ENCODE measurements at regions not wholly inside any gene's neighbourhood (a gene's known extent, or its start where the extent isn't known, plus 50 kb on each side); places are given as distances from the start of the nearest gene placed in this dataset.

DNA sequence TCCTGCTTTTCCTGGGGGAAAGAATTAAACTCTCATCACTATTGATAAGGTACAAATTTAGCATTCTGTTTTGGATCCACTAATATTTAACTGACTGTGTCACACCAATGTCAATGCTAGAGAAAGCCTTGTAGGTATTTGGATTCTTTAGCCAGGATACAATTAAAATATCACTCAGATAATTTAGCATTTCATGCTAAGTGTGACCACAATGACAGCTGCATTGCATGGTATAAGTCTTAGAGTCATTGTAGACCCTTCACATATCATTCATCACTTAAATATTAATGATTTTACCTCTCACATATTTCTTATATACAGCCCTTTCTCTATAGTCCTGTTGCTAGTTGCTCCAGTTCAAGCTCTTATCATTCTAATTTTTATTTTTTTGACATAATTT lies 85.3 kb upstream of the ATP2B1 start:
- H3K27ac ChIP-seq (ENCODE audit: low read depth in 2 of 2, low read length in 1 of 2): no peak overlapping the region
- no peaks in the 10 kb centered on the region for H3K4me1 ChIP-seq (ENCODE audit: control insufficient read depth in 2 of 2, insufficient read depth in 2 of 2, low read length in 1 of 2)
- H3K36me3 ChIP-seq (ENCODE audit: control insufficient read depth in 2 of 2, insufficient read depth in 2 of 2, low read length in 1 of 2): no peaks in the 10 kb centered on the region
- H3K27me3 ChIP-seq (ENCODE audit: control insufficient read depth in 1 of 2, insufficient read depth in 2 of 2, low read length in 2 of 2): no peaks in the 10 kb centered on the region
- no peak overlapping the region for H3K4me3 ChIP-seq (ENCODE audit: low read depth in 1 of 2, low read length in 2 of 2)
- no peaks in the 10 kb centered on the region for H3K9me3 ChIP-seq (ENCODE audit: control insufficient read depth in 2 of 2, insufficient read depth in 1 of 2, low read depth in 1 of 2, low read length in 1 of 2)

DNA sequence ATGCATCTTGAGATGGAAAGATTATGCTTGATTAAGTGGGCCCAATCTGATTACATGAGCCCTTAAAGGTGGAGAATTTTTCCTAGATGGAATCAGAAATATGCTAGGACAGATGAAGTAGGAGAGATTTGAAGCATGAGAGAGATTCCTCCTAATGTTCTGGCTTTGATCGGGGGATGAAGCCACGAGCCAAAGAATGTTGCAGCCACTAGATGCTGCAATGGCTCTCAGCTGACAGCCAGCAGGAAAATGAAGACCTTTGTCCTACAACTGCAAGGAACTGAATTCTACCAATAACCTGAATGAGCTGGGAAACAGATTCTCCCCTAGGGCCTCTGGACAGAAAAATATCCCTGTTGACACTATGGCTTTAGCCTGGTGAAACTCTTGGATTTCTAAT lies 82.6 kb upstream of the ATP2B1 start:
- peaks cover under 1 to 4% of the 10 kb centered on the region in 2 donors for H3K9me3 ChIP-seq (ENCODE audit: control insufficient read depth in 2 of 2, insufficient read depth in 1 of 2, low read depth in 1 of 2, low read length in 1 of 2)
- H3K4me1 ChIP-seq (ENCODE audit: control insufficient read depth in 2 of 2, insufficient read depth in 2 of 2, low read length in 1 of 2): no peaks in the 10 kb centered on the region
- no peaks in the 10 kb centered on the region for H3K36me3 ChIP-seq (ENCODE audit: control insufficient read depth in 2 of 2, insufficient read depth in 2 of 2, low read length in 1 of 2)
- H3K27me3 ChIP-seq (ENCODE audit: control insufficient read depth in 1 of 2, insufficient read depth in 2 of 2, low read length in 2 of 2): no peaks in the 10 kb centered on the region
- no peak overlapping the region for H3K27ac ChIP-seq (ENCODE audit: low read depth in 2 of 2, low read length in 1 of 2)
- WGBS, 2 donors: 80 to 94% methylated on average over 2 of the region's 2 CpGs
- H3K4me3 ChIP-seq (ENCODE audit: low read depth in 1 of 2, low read length in 2 of 2): no peak overlapping the region

DNA sequence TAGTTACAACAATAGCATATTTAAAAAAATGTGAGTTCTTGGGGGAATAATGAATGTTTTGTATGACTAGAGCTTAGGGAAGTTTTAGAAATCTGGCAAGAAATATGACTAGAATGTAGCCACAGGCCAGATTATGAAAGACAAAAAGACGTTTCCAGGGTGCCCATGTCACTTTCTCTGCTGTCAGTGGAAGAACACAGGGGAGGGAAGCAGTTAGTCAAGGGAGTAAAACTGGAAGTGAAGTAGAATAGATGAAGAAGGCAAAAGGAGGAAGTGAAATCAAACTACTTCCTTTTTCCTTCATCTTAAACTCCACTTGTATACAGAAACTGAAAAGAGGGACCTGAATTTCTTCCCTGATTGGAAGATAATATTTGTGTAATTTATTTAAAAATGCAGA lies 81.2 kb upstream of the ATP2B1 start:
- Histone ChIP-seq H3K36me3 (ENCODE audit: control insufficient read depth in 2 of 2, insufficient read depth in 2 of 2, low read length in 1 of 2) (no peaks in the 10 kb centered on the region), H3K27me3 (ENCODE audit: control insufficient read depth in 1 of 2, insufficient read depth in 2 of 2, low read length in 2 of 2) (no peaks in the 10 kb centered on the region), H3K4me1 (ENCODE audit: control insufficient read depth in 2 of 2, insufficient read depth in 2 of 2, low read length in 1 of 2) (no peaks in the 10 kb centered on the region), H3K27ac (ENCODE audit: low read depth in 2 of 2, low read length in 1 of 2) (no peak overlapping the region), H3K4me3 (ENCODE audit: low read depth in 1 of 2, low read length in 2 of 2) (no peak overlapping the region), H3K9me3 (ENCODE audit: control insufficient read depth in 2 of 2, insufficient read depth in 1 of 2, low read depth in 1 of 2, low read length in 1 of 2) (peaks cover 2 to 5% of the 10 kb centered on the region in 2 donors)
- WGBS, 2 donors: 11 to 34% methylated on average over 1 of the region's 1 CpG

DNA sequence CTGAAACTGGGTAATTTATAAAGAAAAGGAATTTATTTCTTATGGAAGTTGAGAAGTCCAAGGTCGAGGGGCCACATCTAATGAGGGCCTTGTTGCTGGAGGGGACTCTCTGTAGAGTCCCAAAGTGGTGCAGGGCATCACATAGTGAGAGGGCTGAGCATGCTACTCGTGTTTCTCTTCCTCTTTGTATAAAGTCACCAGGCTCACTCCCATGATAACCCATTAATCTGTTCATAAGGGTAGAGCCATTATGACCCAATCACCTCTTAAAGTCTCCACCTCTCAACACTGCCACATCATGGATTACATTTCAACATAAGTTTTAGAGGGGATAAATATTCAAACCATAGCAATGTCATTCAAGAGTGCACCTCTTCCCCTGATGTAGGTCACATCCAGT lies 79.1 kb upstream of the ATP2B1 start:
- H3K9me3 ChIP-seq (ENCODE audit: control insufficient read depth in 2 of 2, insufficient read depth in 1 of 2, low read depth in 1 of 2, low read length in 1 of 2): peaks cover 2 to 5% of the 10 kb centered on the region in 2 donors
- H3K4me3 ChIP-seq (ENCODE audit: low read depth in 1 of 2, low read length in 2 of 2): no peak overlapping the region
- no peaks in the 10 kb centered on the region for H3K36me3 ChIP-seq (ENCODE audit: control insufficient read depth in 2 of 2, insufficient read depth in 2 of 2, low read length in 1 of 2)
- H3K27me3 ChIP-seq (ENCODE audit: control insufficient read depth in 1 of 2, insufficient read depth in 2 of 2, low read length in 2 of 2): no peaks in the 10 kb centered on the region
- no peaks in the 10 kb centered on the region for H3K4me1 ChIP-seq (ENCODE audit: control insufficient read depth in 2 of 2, insufficient read depth in 2 of 2, low read length in 1 of 2)
- 53 to 79% methylated on average over 2 of the region's 2 CpGs for WGBS, 2 donors
- no peak overlapping the region for H3K27ac ChIP-seq (ENCODE audit: low read depth in 2 of 2, low read length in 1 of 2)

DNA sequence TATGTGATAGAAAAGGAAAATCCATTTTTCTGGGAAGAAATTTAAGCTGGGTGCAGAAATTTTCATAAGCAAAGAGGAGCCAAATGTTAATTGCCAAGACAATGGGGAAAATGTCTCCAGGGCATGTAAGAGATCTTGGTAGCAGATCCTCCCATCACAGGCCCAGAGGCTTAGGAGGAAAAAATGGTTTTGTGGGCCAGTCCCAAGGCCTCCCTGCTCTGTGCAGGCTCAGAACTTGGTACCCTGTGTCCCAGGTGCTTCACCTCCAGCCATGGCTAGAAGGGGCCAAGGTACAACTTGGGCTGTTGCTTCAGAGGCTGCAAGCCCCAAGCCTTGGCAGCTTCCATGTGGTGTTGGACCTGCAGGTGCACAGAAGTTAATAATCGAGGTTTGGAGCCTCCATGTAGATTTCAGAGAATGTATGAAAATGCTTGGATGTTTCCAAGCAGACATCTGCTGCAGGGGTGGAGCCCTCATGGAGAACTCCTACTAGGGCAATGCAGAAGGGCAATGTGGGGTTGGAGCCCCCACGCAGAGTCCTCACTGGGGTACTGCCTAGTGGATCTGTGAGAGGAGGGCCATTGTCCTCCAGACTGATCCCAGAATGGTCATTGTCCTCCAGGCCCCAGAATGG lies 77.7 kb upstream of the ATP2B1 start:
- 93 to 96% methylated on average over 2 of the region's 2 CpGs for WGBS, 2 donors
- no peak overlapping the region for H3K4me3 ChIP-seq (ENCODE audit: low read depth in 1 of 2, low read length in 2 of 2)
- H3K4me1 ChIP-seq (ENCODE audit: control insufficient read depth in 2 of 2, insufficient read depth in 2 of 2, low read length in 1 of 2): no peaks in the 10 kb centered on the region
- no peak overlapping the region for H3K27ac ChIP-seq (ENCODE audit: low read depth in 2 of 2, low read length in 1 of 2)
- no peaks in the 10 kb centered on the region for H3K27me3 ChIP-seq (ENCODE audit: control insufficient read depth in 1 of 2, insufficient read depth in 2 of 2, low read length in 2 of 2)
- peaks cover 2 to 5% of the 10 kb centered on the region in 2 donors for H3K9me3 ChIP-seq (ENCODE audit: control insufficient read depth in 2 of 2, insufficient read depth in 1 of 2, low read depth in 1 of 2, low read length in 1 of 2)
- H3K36me3 ChIP-seq (ENCODE audit: control insufficient read depth in 2 of 2, insufficient read depth in 2 of 2, low read length in 1 of 2): no peaks in the 10 kb centered on the region

DNA sequence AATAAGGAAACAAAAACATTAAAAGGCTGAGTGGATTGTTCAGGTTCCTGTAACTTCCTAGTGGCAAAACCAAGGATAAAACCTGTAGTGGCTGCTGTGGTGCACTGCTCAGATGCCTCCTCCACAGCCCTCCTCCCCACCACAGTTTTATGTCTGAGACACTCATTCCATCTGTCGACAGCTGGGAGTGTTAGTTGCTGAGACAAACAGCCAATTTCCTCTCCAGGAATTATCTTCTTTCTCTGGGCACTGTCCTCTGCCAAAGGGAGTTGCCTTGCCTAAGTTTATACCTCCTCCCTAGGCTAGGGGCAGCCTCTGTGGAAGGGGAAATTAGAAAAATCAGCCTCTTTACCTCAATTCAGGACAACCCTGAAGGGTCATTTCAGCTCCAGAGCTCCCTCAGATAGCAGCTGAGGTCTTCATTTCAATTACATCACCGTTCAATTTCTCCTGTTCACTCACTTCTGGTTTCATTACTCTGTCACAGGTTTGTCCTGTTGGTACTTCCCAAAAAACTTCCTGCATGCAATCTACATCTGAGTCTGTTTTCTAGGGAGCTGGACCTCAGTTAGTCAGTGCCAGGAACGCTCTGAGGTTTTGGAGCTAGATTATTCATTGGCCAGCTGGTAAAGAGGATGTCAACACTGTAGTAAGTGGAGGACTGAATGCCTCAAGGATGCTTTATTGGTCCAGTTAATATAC lies 74.9 kb upstream of the ATP2B1 start:
- H3K36me3 ChIP-seq (ENCODE audit: control insufficient read depth in 2 of 2, insufficient read depth in 2 of 2, low read length in 1 of 2): no peaks in the 10 kb centered on the region
- peaks cover 2 to 5% of the 10 kb centered on the region in 2 donors for H3K9me3 ChIP-seq (ENCODE audit: control insufficient read depth in 2 of 2, insufficient read depth in 1 of 2, low read depth in 1 of 2, low read length in 1 of 2)
- WGBS, 2 donors: 47% methylated on average over 3 of the region's 3 CpGs
- no peak overlapping the region for H3K27ac ChIP-seq (ENCODE audit: low read depth in 2 of 2, low read length in 1 of 2)
- H3K4me1 ChIP-seq (ENCODE audit: control insufficient read depth in 2 of 2, insufficient read depth in 2 of 2, low read length in 1 of 2): no peaks in the 10 kb centered on the region
- no peak overlapping the region for H3K4me3 ChIP-seq (ENCODE audit: low read depth in 1 of 2, low read length in 2 of 2)
- H3K27me3 ChIP-seq (ENCODE audit: control insufficient read depth in 1 of 2, insufficient read depth in 2 of 2, low read length in 2 of 2): no peaks in the 10 kb centered on the region

DNA sequence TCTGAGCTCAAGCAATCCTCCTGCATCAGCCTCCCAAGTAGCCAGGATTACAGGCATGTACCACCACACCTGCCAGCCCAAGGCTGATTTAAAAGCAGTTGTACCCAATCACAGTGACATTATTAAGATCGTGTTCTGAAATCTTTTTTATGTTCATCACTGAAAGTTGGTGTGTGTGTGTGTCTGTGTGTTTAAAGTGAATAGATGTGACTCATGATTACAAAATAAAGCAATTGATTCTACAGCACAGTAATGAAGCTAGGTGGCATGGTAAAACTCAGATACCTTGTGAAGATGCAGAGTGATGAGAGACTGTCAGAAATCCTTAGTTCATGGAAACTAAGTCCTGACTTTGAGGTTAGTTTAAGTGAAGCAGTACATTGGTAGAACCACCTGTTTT lies 74.2 kb upstream of the ATP2B1 start:
- Histone ChIP-seq H3K27ac (ENCODE audit: low read depth in 2 of 2, low read length in 1 of 2) (no peak overlapping the region), H3K36me3 (ENCODE audit: control insufficient read depth in 2 of 2, insufficient read depth in 2 of 2, low read length in 1 of 2) (no peaks in the 10 kb centered on the region), H3K27me3 (ENCODE audit: control insufficient read depth in 1 of 2, insufficient read depth in 2 of 2, low read length in 2 of 2) (no peaks in the 10 kb centered on the region), H3K9me3 (ENCODE audit: control insufficient read depth in 2 of 2, insufficient read depth in 1 of 2, low read depth in 1 of 2, low read length in 1 of 2) (peaks cover 2 to 5% of the 10 kb centered on the region in 2 donors), H3K4me3 (ENCODE audit: low read depth in 1 of 2, low read length in 2 of 2) (no peak overlapping the region), H3K4me1 (ENCODE audit: control insufficient read depth in 2 of 2, insufficient read depth in 2 of 2, low read length in 1 of 2) (no peaks in the 10 kb centered on the region)
- WGBS, 2 donors: 58 to 60% methylated on average over 1 of the region's 1 CpG

DNA sequence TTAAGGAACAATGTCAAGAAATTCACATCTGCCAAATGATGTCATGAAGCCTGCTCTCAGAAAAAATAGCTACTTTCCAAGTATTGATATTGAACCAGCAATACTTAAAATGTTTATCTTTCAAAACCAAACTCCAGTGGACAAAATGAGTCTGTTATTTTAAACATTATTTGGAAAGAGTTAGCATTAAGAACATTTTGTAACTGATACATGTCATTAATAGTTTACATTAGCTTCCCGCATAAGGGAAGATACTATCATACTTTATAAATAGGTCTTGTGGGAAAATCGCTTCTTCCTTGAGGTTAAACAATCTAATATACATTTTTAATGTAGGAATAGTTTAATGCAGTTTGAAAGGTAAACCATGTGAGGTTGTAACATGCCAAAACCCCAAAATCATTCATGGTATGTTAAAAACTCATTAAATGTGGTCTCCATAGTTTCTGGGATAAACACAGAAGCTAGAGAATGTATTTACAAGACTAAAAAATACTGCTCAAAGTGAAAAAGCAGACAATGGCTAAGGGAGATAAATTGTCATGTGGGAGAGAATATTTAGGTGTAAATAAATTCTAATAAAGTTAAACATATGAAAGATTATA lies 73.4 kb upstream of the ATP2B1 start:
- Histone ChIP-seq H3K4me3 (ENCODE audit: low read depth in 1 of 2, low read length in 2 of 2) (no peak overlapping the region), H3K27ac (ENCODE audit: low read depth in 2 of 2, low read length in 1 of 2) (no peak overlapping the region)
- WGBS, 2 donors: 69 to 71% methylated on average over 2 of the region's 2 CpGs

DNA sequence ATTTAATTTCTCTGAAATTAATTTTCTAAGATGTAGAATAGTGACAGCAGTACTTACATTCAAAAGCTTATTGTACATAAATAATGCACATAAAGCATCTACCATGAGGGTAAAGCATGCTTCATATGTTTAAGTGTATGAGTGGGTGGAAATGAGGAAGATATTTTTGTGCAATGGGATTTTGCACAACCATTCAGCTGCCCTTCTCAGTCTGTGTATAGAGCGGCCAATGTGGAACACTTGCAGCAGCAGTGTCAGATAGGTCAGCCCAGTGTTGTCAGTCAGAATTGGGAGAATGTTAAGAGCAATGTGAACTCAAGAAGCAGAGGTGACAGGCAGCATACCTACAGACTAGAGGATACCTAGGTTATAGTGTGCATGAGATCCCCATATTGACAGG lies 72.5 kb upstream of the ATP2B1 start:
- 89 to 96% methylated on average over 1 of the region's 1 CpG for WGBS, 2 donors
- Histone ChIP-seq H3K27me3 (ENCODE audit: control insufficient read depth in 1 of 2, insufficient read depth in 2 of 2, low read length in 2 of 2) (peaks cover 0 to 2% of the 10 kb centered on the region in 2 donors), H3K27ac (ENCODE audit: low read depth in 2 of 2, low read length in 1 of 2) (no peak overlapping the region), H3K36me3 (ENCODE audit: control insufficient read depth in 2 of 2, insufficient read depth in 2 of 2, low read length in 1 of 2) (no peaks in the 10 kb centered on the region), H3K9me3 (ENCODE audit: control insufficient read depth in 2 of 2, insufficient read depth in 1 of 2, low read depth in 1 of 2, low read length in 1 of 2) (peaks cover under 1% of the 10 kb centered on the region in 2 donors), H3K4me3 (ENCODE audit: low read depth in 1 of 2, low read length in 2 of 2) (no peak overlapping the region), H3K4me1 (ENCODE audit: control insufficient read depth in 2 of 2, insufficient read depth in 2 of 2, low read length in 1 of 2) (no peaks in the 10 kb centered on the region)

More for the DNA sequence above, 73.4 kb upstream of the ATP2B1 start:
- peaks cover 0 to 2% of the 10 kb centered on the region in 2 donors for H3K27me3 ChIP-seq (ENCODE audit: control insufficient read depth in 1 of 2, insufficient read depth in 2 of 2, low read length in 2 of 2)
- peaks cover 2 to 5% of the 10 kb centered on the region in 2 donors for H3K9me3 ChIP-seq (ENCODE audit: control insufficient read depth in 2 of 2, insufficient read depth in 1 of 2, low read depth in 1 of 2, low read length in 1 of 2)
- H3K4me1 ChIP-seq (ENCODE audit: control insufficient read depth in 2 of 2, insufficient read depth in 2 of 2, low read length in 1 of 2): no peaks in the 10 kb centered on the region
- H3K36me3 ChIP-seq (ENCODE audit: control insufficient read depth in 2 of 2, insufficient read depth in 2 of 2, low read length in 1 of 2): no peaks in the 10 kb centered on the region
